Stimulated activated CD8-positive, alpha-beta memory T cell treated with anti-CD3 and anti-CD28 coated beads, Interleukin-15, amount 100 ng/mL, for 4 hours (primary cell): ENCODE measurements at regions not wholly inside any gene's neighbourhood (a gene's known extent, or its start where the extent isn't known, plus 50 kb on each side); places are given as distances from the start of the nearest gene placed in this dataset.
"Not testable (repeated sequence)": the region's sequence is repeated elsewhere in the genome, so short reads cannot be mapped to it uniquely, and the experiment has no call there.

Experiments used
- DNase-seq, 2 donors: peaks; one replicate each; pipeline ENCODE4 v3.0.0-alpha.2; 2020; ENCODE audit warnings: low read depth in 2 of 2

- DNase-seq: no peak
These were observed 147.4 kb upstream of the ARHGEF26 start for GRCh38 chr3:153973722-153974265.

GRCh38 chr3:153974614-153975013 is 146.6 kb upstream of the ARHGEF26 start:
- DNase-seq: no peak

- no peak for DNase-seq
These were observed 144.2 kb upstream of the ARHGEF26 start for GRCh38 chr3:153976891-153977554.

- no peak for DNase-seq
These were observed 143.2 kb upstream of the ARHGEF26 start for GRCh38 chr3:153978006-153978405.

GRCh38 chr3:153979418-153980251 is 141.6 kb upstream of the ARHGEF26 start:
- no peak for DNase-seq

- DNase-seq: no peak
These were observed 141.0 kb upstream of the ARHGEF26 start for GRCh38 chr3:153980252-153980590.

GRCh38 chr3:153997364-153997763 is 123.8 kb upstream of the ARHGEF26 start:
- not testable (repeated sequence) for DNase-seq

GRCh38 chr3:154003649-154004048 is 117.5 kb upstream of the ARHGEF26 start:
- DNase-seq: no peak

- no peak for DNase-seq
These were observed 110.2 kb upstream of the ARHGEF26 start for GRCh38 chr3:154011036-154011435.

- DNase-seq: no peak
These were observed 107.5 kb upstream of the ARHGEF26 start for GRCh38 chr3:154013736-154014135.

- DNase-seq: no peak
These were observed 105.9 kb upstream of the ARHGEF26 start for GRCh38 chr3:154015307-154015706.

- DNase-seq: no peak
These were observed 103.0 kb upstream of the ARHGEF26 start for GRCh38 chr3:154018100-154018696.

GRCh38 chr3:154022606-154023005 is 98.6 kb upstream of the ARHGEF26 start:
- no peak for DNase-seq

GRCh38 chr3:154023148-154023547 is 98.0 kb upstream of the ARHGEF26 start:
- DNase-seq: no peak

GRCh38 chr3:154025007-154025406 is 96.2 kb upstream of the ARHGEF26 start:
- DNase-seq: no peak

GRCh38 chr3:154029926-154030325 is 91.3 kb upstream of the ARHGEF26 start:
- DNase-seq: no peak

GRCh38 chr3:154034797-154035330 is 86.3 kb upstream of the ARHGEF26 start:
- DNase-seq: no peak

- DNase-seq: no peak
These were observed 80.9 kb upstream of the ARHGEF26 start for GRCh38 chr3:154040283-154040682.

GRCh38 chr3:154044671-154045070 is 76.5 kb upstream of the ARHGEF26 start:
- no peak for DNase-seq

GRCh38 chr3:154050216-154050615 is 71.0 kb upstream of the ARHGEF26 start:
- DNase-seq: no peak

GRCh38 chr3:154050766-154051165 is 70.4 kb upstream of the ARHGEF26 start:
- DNase-seq: no peak

- DNase-seq: no peak
These were observed 61.4 kb upstream of the ARHGEF26 start for GRCh38 chr3:154059833-154060232.
